Liver (tissue), 8 donors: ENCODE measurements at regions not wholly inside any gene's neighbourhood (a gene's known extent, or its start where the extent isn't known, plus 50 kb on each side); places are given as distances from the start of the nearest gene placed in this dataset.

Experiments
- DNase-seq: peaks from one replicate; pipeline ENCODE4 v3.0.0-alpha.2; 2017; ENCODE audit warnings: low spot score
- H3K27ac ChIP-seq, 2 donors: one replicate each; pipeline ENCODE4 v1.7.0; 2013; ENCODE audit warnings: inconsistent platforms in 2 of 2, low read length in 2 of 2, control low read depth in 1 of 2, low read depth in 1 of 2, mild to moderate bottlenecking in 1 of 2
- H3K27me3 ChIP-seq, 4 donors: one replicate each; pipeline versions ENCODE4 v1.6.1 to v1.7.0; 2013; ENCODE audit warnings: low read length in 3 of 4, inconsistent platforms in 1 of 4, mild to moderate bottlenecking in 1 of 4, moderate library complexity in 1 of 4; ENCODE audit not compliant: control insufficient read depth in 4 of 4, insufficient read depth in 4 of 4
- H3K36me3 ChIP-seq, 4 donors: one replicate each; pipeline versions ENCODE4 v1.6.1 to v1.7.0; 2013; ENCODE audit warnings: low read length in 3 of 4, mild to moderate bottlenecking in 3 of 4, low read depth in 1 of 4, moderate library complexity in 1 of 4; ENCODE audit not compliant: control insufficient read depth in 4 of 4, insufficient read depth in 3 of 4
- H3K4me1 ChIP-seq, 4 donors: one replicate each; pipeline versions ENCODE4 v1.6.1 to v1.7.0; 2013; ENCODE audit warnings: low read length in 3 of 4, mild to moderate bottlenecking in 3 of 4, moderate library complexity in 1 of 4; ENCODE audit not compliant: control insufficient read depth in 4 of 4, insufficient read depth in 4 of 4
- H3K4me3 ChIP-seq, 3 donors: one replicate each; pipeline versions ENCODE4 v1.6.1 to v1.7.0; 2013; ENCODE audit warnings: low read length in 3 of 3, control low read depth in 1 of 3, low read depth in 1 of 3, mild to moderate bottlenecking in 1 of 3
- H3K9ac ChIP-seq, 2 donors: one replicate each; pipeline ENCODE4 v1.7.0; 2013; ENCODE audit warnings: low read length in 2 of 2, mild to moderate bottlenecking in 2 of 2, moderate library complexity in 2 of 2, control low read depth in 1 of 2, low read depth in 1 of 2
- H3K9me3 ChIP-seq, 4 donors: one replicate each; pipeline versions ENCODE4 v1.6.1 to v1.7.0; 2013; ENCODE audit warnings: low read length in 3 of 4; ENCODE audit not compliant: control insufficient read depth in 4 of 4
- ATF3 ChIP-seq: IDR thresholded peaks from 2 replicates; pipeline ENCODE4 v1.6.1; 2016; ENCODE audit warnings: antibody characterized with exemption
- CTCF ChIP-seq: fragments of 150-350 bp; IDR thresholded peaks from 2 replicates; pipeline ENCODE4 v1.5.1; 2017; ENCODE audit warnings: improper control_type of control experiment, low read depth, low read length; ENCODE audit not compliant: missing input control
- EGR1 ChIP-seq, 2 donors: IDR thresholded peaks; 2 replicates each; pipeline ENCODE4 v1.6.1; 2016 to 2018; ENCODE audit warnings: antibody characterized with exemption in 2 of 2, low read depth in 2 of 2
- FOXA2 ChIP-seq: IDR thresholded peaks from 2 replicates; pipeline ENCODE4 v1.6.1; 2016; ENCODE audit warnings: antibody characterized with exemption
- GABPA ChIP-seq, 2 donors: IDR thresholded peaks in 1 of 2; conservative IDR thresholded peaks in 1 of 2; 2 replicates each; pipeline ENCODE4 v1.6.1; 2016; ENCODE audit warnings: antibody characterized with exemption in 2 of 2, mild to moderate bottlenecking in 1 of 2, moderate library complexity in 1 of 2
- HNF4A ChIP-seq, 2 donors: conservative IDR thresholded peaks; 2 replicates each; pipeline ENCODE4 v1.6.1; 2016; ENCODE audit warnings: antibody characterized with exemption in 2 of 2, mild to moderate bottlenecking in 2 of 2
- JUND ChIP-seq, 2 donors: IDR thresholded peaks; 2 replicates each; pipeline ENCODE4 v1.6.1; 2016; ENCODE audit warnings: antibody characterized with exemption in 2 of 2
- MAX ChIP-seq: IDR thresholded peaks from 2 replicates; pipeline ENCODE4 v1.6.1; 2016; ENCODE audit warnings: antibody characterized with exemption
- NR2F2 ChIP-seq: IDR thresholded peaks from 2 replicates; pipeline ENCODE4 v1.6.1; 2016; ENCODE audit warnings: antibody characterized with exemption
- RAD21 ChIP-seq, 2 donors: IDR thresholded peaks; 2 replicates each; pipeline ENCODE4 v1.6.1; 2016; ENCODE audit warnings: antibody characterized with exemption in 2 of 2, mild to moderate bottlenecking in 2 of 2
- REST ChIP-seq: IDR thresholded peaks from 2 replicates; pipeline ENCODE4 v1.6.1; 2016; ENCODE audit warnings: antibody characterized with exemption, mild to moderate bottlenecking
- RXRA ChIP-seq, 2 donors: IDR thresholded peaks; 2 replicates each; pipeline ENCODE4 v1.6.1; 2017 to 2018; ENCODE audit warnings: antibody characterized with exemption in 2 of 2, mild to moderate bottlenecking in 1 of 2
- TAF1 ChIP-seq: conservative IDR thresholded peaks from 2 replicates; pipeline ENCODE4 v1.6.1; 2016; ENCODE audit warnings: antibody characterized with exemption, mild to moderate bottlenecking
- YY1 ChIP-seq: IDR thresholded peaks from 2 replicates; pipeline ENCODE4 v1.6.1; 2016; ENCODE audit warnings: antibody characterized with exemption, mild to moderate bottlenecking
- ZBTB33 ChIP-seq: IDR thresholded peaks from 2 replicates; pipeline ENCODE4 v1.6.1; 2016; ENCODE audit warnings: antibody characterized with exemption
- WGBS: extraction: QIAGEN DNeasy Blood & Tissue Kit; methylation state at CpG from one replicate; pipeline ENCODE4 v1.1.7; 2013; 5-methylcytosine and 5-hydroxymethylcytosine counted together
- donor health status: healthy.
- donor health status: healthy.
- donor health status: healthy.
- donor health status: healthy.
- donor health status: healthy.

- H3K36me3 ChIP-seq: no peaks in the 10 kb centered on the region
- H3K4me3 ChIP-seq: no peak overlapping the region
- H3K9ac ChIP-seq: no peak overlapping the region
- H3K27ac ChIP-seq: no peak overlapping the region
- no peaks in the 10 kb centered on the region for H3K27me3 ChIP-seq
- H3K9me3 ChIP-seq: no peaks in the 10 kb centered on the region
- no peaks in the 10 kb centered on the region for H3K4me1 ChIP-seq
- 80% methylated on average over 3 of the region's 3 CpGs for WGBS
- TF ChIP-seq RXRA (IDR thresholded peaks at IDR 0.05) (no peak), FOXA2 (no peak), CTCF (no peak), NR2F2 (no peak), TAF1 (no peak), EGR1 (IDR thresholded peaks at IDR 0.05; ENCODE audit: low read depth in 2 of 2) (no peak), JUND (IDR thresholded peaks at IDR 0.05) (no peak), ZBTB33 (no peak), REST (no peak), GABPA (IDR thresholded peaks at IDR 0.05 in 1 of 2, conservative IDR thresholded peaks at IDR 0.05 in 1 of 2) (no peak), RAD21 (IDR thresholded peaks at IDR 0.05) (no peak), MAX (no peak)
- no peak for DNase-seq
These were observed 776.3 kb downstream of the BCL11A start for GRCh38 chr2:59777120-59777519.

- H3K27me3 ChIP-seq: no peaks in the 10 kb centered on the region
- H3K27ac ChIP-seq: no peak overlapping the region
- whole genome bisulfite sequencing: 82% methylated on average over 1 of the region's 1 CpG
- H3K36me3 ChIP-seq: no peaks in the 10 kb centered on the region
- TF ChIP-seq MAX: no peak
- TF ChIP-seq YY1: no peak
- TF ChIP-seq EGR1 (IDR thresholded peaks at IDR 0.05; ENCODE audit: low read depth in 2 of 2): no peak
- no peak for TF ChIP-seq NR2F2
- no peak for TF ChIP-seq FOXA2
- no peak for TF ChIP-seq ATF3
- no peak for TF ChIP-seq REST
- TF ChIP-seq HNF4A (conservative IDR thresholded peaks at IDR 0.05): no peak
- DNase-seq: no peak
- H3K9me3 ChIP-seq: no peaks in the 10 kb centered on the region
- H3K4me3 ChIP-seq: no peak overlapping the region
- H3K4me1 ChIP-seq: no peaks in the 10 kb centered on the region
- no peak overlapping the region for H3K9ac ChIP-seq
These were observed 776.8 kb downstream of the BCL11A start for GRCh38 chr2:59776726-59777008.
